ENCODE measurements at regions not wholly inside any gene's neighbourhood (a gene's known extent, or its start where the extent isn't known, plus 50 kb on each side); places are given as distances from the start of the nearest gene placed in this dataset.

- DNase-seq (ENCODE audit: low read depth in 2 of 2, low spot score in 1 of 2) = no peak
These were observed 56.1 kb downstream of the BTG1 start for GRCh38 chr12:92089559-92089958.

- DNase-seq (ENCODE audit: low read depth in 2 of 2, low spot score in 1 of 2) = no peak
These were observed 56.8 kb downstream of the BTG1 start for GRCh38 chr12:92088805-92089204.

- DNase-seq (ENCODE audit: low read depth in 2 of 2, low spot score in 1 of 2) = no peak
These were observed 60.0 kb downstream of the BTG1 start for GRCh38 chr12:92085736-92086040.

GRCh38 chr12:92085040-92085735, 60.5 kb downstream of the BTG1 start:
- DNase-seq (ENCODE audit: low read depth in 2 of 2, low spot score in 1 of 2) = no peak

- no peak for DNase-seq (ENCODE audit: low read depth in 2 of 2, low spot score in 1 of 2)
These were observed 64.7 kb downstream of the BTG1 start for GRCh38 chr12:92080911-92081285.

GRCh38 chr12:92079054-92079385, 66.6 kb downstream of the BTG1 start:
- no peak for DNase-seq (ENCODE audit: low read depth in 2 of 2, low spot score in 1 of 2)

- DNase-seq (ENCODE audit: low read depth in 2 of 2, low spot score in 1 of 2) = no peak
These were observed 67.2 kb downstream of the BTG1 start for GRCh38 chr12:92078167-92079053.

GRCh38 chr12:92077530-92077929, 68.1 kb downstream of the BTG1 start:
- DNase-seq (ENCODE audit: low read depth in 2 of 2, low spot score in 1 of 2) = no peak

- DNase-seq (ENCODE audit: low read depth in 2 of 2, low spot score in 1 of 2) = no peak
These were observed 69.5 kb downstream of the BTG1 start for GRCh38 chr12:92076101-92076500.

- no peak for DNase-seq (ENCODE audit: low read depth in 2 of 2, low spot score in 1 of 2)
These were observed 70.2 kb downstream of the BTG1 start for GRCh38 chr12:92075425-92075914.

GRCh38 chr12:92074889-92075288, 70.8 kb downstream of the BTG1 start:
- no peak for DNase-seq (ENCODE audit: low read depth in 2 of 2, low spot score in 1 of 2)

- no peak for DNase-seq (ENCODE audit: low read depth in 2 of 2, low spot score in 1 of 2)
These were observed 72.6 kb downstream of the BTG1 start for GRCh38 chr12:92073094-92073493.

- no peak for DNase-seq (ENCODE audit: low read depth in 2 of 2, low spot score in 1 of 2)
These were observed 73.5 kb downstream of the BTG1 start for GRCh38 chr12:92072112-92072511.

- DNase-seq (ENCODE audit: low read depth in 2 of 2, low spot score in 1 of 2) = no peak
These were observed 74.7 kb downstream of the BTG1 start for GRCh38 chr12:92070864-92071445.

GRCh38 chr12:92070054-92070863, 75.4 kb downstream of the BTG1 start:
- no peak for DNase-seq (ENCODE audit: low read depth in 2 of 2, low spot score in 1 of 2)

GRCh38 chr12:92068459-92068858, 77.2 kb downstream of the BTG1 start:
- no peak for DNase-seq (ENCODE audit: low read depth in 2 of 2, low spot score in 1 of 2)

- DNase-seq (ENCODE audit: low read depth in 2 of 2, low spot score in 1 of 2) = no peak
These were observed 80.0 kb downstream of the BTG1 start for GRCh38 chr12:92065639-92066038.

GRCh38 chr12:92065018-92065499, 80.6 kb downstream of the BTG1 start:
- peak in 1 of 2 donors; percentile 15 for DNase-seq (ENCODE audit: low read depth in 2 of 2, low spot score in 1 of 2)

GRCh38 chr12:92064422-92064821, 81.2 kb downstream of the BTG1 start:
- DNase-seq (ENCODE audit: low read depth in 2 of 2, low spot score in 1 of 2) = no peak

GRCh38 chr12:92063641-92064040, 82.0 kb downstream of the BTG1 start:
- DNase-seq (ENCODE audit: low read depth in 2 of 2, low spot score in 1 of 2) = no peak
